Mucosa of descending colon (tissue), 3 donors: ENCODE measurements at regions not wholly inside any gene's neighbourhood (a gene's known extent, or its start where the extent isn't known, plus 50 kb on each side); places are given as distances from the start of the nearest gene placed in this dataset.

Experiments used
- ATAC-seq: fragments of 200-7000 bp; cut with Tn5 transposase; one replicate; pipeline ENCODE4 v1.9.1; 2020; ENCODE audit warnings: mild to moderate bottlenecking, moderate library complexity
- DNase-seq, 3 donors: peaks; one replicate each; pipeline ENCODE4 v3.0.0-alpha.2; 2020
- H3K36me3 ChIP-seq: fragments of 200-600 bp; one replicate; pipeline ENCODE4 v1.8.0; 2021; ENCODE audit warnings: low read depth, mild to moderate bottlenecking
- H3K4me1 ChIP-seq: fragments of 200-600 bp; one replicate; pipeline ENCODE4 v1.8.0; 2021; ENCODE audit warnings: low read depth, mild to moderate bottlenecking
- H3K4me3 ChIP-seq: fragments of 200-600 bp; one replicate; pipeline ENCODE4 v1.8.0; 2021; ENCODE audit warnings: mild to moderate bottlenecking
- H3K9me3 ChIP-seq: fragments of 200-600 bp; one replicate; pipeline ENCODE4 v1.8.0; 2021; ENCODE audit warnings: mild to moderate bottlenecking
- intact Hi-C, 2 donors: fragments of 100-400 bp; cut with DNase I in 1 of 2; cut with micrococcal nuclease in 1 of 2; formaldehyde crosslinking; loops; one replicate each; pipeline versions ENCODE4 v1.11.0 to v1.11.1; 2022; cut with DNase I, micrococcal nuclease
- TF ChIP-seq, protein P1 (sequence below): fragments of 200-600 bp; IDR thresholded peaks from one replicate; pipeline ENCODE4 v1.8.0; 2022; ENCODE audit warnings: antibody characterized with exemption, mild to moderate bottlenecking
- donor health status: DM: no; HTN: no; CAD: no; lungs with moderate emphysema.
- donor health status: DM: no; HTN: no; CAD: no.
- donor health status: DM: no; HTN: yes; CAD: no.

DNA sequence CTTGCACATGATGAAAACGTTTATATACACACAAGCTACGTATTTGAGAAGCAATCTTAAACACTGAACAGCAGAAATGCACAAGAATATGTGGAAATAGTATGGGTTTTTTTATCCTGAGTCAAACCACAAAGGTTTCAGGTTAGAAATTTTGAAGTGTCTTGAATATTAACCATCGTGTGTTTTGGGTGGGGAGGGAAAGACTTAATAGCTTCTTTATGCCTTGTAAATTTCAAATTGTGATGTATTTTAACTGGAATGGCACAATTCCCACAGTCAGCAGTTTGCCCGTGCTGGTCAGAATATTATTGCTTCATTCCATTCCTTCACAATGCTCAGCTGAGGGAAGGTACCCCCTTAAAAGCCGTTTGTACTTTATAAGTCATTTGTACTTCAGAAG, 67.4 kb upstream of the WDR1 start:
- H3K4me3 ChIP-seq: no peak overlapping the region
- H3K36me3 ChIP-seq: no peaks in the 10 kb centered on the region
- ATAC-seq (no peak), DNase-seq (no peak)
- intact Hi-C loops: no loop called here
- TF ChIP-seq, protein P1, sequence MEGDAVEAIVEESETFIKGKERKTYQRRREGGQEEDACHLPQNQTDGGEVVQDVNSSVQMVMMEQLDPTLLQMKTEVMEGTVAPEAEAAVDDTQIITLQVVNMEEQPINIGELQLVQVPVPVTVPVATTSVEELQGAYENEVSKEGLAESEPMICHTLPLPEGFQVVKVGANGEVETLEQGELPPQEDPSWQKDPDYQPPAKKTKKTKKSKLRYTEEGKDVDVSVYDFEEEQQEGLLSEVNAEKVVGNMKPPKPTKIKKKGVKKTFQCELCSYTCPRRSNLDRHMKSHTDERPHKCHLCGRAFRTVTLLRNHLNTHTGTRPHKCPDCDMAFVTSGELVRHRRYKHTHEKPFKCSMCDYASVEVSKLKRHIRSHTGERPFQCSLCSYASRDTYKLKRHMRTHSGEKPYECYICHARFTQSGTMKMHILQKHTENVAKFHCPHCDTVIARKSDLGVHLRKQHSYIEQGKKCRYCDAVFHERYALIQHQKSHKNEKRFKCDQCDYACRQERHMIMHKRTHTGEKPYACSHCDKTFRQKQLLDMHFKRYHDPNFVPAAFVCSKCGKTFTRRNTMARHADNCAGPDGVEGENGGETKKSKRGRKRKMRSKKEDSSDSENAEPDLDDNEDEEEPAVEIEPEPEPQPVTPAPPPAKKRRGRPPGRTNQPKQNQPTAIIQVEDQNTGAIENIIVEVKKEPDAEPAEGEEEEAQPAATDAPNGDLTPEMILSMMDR: no peak
- H3K9me3 ChIP-seq: no peaks in the 10 kb centered on the region
- H3K4me1 ChIP-seq: no peaks in the 10 kb centered on the region

DNA sequence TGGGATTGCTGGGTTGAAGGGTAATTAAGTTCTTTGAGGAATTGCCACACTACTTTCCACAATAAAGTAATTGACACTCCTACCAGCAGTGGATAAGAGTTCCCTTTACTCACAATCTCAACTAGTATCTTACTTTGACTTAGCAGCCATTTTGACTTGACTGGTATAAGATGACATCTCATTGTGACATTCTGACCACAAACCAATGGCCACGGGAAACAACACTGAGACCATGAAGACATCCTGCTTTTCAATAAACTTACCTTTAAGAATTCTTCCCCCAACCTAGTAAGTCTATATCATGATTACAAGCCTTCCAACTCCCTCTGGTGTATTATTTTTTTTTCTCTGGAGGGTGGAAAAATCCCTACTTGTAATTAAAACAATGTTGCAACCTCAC, 66.9 kb upstream of the WDR1 start:
- H3K36me3 ChIP-seq: no peaks in the 10 kb centered on the region
- intact Hi-C loops: no loop called here
- ATAC-seq: no peak
- no peak for DNase-seq
- no peaks in the 10 kb centered on the region for H3K9me3 ChIP-seq
- TF ChIP-seq, protein P1: no peak
- no peaks in the 10 kb centered on the region for H3K4me1 ChIP-seq
- no peak overlapping the region for H3K4me3 ChIP-seq

DNA sequence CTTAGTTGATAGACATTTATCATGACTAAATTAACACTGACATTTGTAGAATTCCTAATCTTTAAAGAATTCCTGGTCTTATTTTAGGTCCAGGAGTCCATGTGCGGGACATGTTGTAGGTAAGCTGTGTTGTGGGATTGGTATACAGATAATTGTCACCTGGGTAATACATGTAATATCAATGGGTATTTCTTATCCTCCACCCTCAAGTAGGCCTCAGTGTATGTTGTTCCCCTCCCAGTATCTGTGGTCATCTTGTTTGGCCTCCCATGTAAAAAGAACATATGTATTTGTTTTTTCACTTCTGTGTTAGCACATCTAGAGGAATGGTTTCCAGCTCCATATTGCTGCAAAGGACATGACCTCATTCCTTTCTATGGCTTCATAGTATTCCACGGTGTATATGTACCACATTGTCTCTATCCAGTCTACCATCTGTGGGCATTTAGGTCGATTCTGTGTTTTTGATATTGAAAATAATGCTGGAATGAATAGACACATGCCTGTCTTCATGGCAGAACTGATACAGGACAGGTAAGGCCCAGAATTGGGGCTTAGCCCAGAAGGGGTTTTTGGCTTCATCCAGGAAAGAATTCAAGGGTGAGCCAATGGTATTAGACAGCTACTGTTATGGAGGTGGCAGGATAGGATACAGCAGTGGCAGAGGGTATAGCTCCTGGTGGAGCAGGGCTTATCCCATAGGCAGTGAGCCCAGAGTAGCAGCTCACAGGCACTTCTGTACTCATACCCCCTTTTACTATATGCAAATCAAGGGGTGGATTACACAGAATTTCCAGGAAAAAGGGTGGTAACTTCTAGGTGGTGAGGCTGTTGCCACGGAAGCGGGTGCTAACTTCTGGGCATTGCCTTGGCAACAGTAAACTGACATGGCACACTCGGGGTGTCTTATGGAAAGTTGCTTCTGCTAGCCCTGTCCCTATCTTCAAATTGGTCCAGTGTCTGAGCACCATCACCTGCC, 66.1 kb upstream of the WDR1 start:
- Histone ChIP-seq H3K36me3 (no peaks in the 10 kb centered on the region), H3K9me3 (no peaks in the 10 kb centered on the region), H3K4me1 (no peaks in the 10 kb centered on the region), H3K4me3 (no peak overlapping the region)
- intact Hi-C loops: no loop called here
- TF ChIP-seq, protein P1: no peak
- DNase-seq: no peak
- ATAC-seq: no peak

DNA sequence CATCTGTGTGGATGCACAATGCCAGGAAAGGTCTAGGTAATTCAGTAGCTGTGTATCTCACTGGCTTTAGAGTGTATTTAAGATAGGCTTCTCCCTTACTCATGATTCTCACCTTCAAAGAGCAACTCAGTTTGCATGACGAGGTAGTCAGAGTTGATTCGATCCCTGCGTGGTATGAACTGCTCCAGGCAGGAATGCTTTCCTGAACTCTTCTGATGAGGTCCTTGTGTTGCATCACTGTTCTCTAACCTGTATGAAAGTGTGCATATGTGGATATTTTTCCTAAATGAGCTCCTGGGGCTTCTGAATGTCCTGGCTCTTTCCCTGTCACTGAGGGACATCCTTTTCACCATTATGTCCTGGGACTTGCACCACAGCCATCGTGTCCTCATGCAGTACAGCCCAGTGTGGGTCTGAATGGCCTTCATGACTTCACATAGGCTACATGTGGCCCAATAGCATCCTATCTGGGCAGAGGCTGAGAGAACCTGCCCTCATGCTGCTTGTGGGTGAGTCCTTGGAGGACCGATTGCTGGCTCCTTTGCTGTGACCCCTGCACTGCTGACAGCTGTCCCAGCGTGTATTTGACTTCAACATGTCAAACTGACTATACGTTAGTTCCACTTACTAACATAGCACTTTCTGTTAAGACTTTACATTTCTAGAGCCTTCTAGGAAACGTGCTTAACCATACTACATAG, 65.3 kb upstream of the WDR1 start:
- ATAC-seq: no peak
- TF ChIP-seq, protein P1: no peak
- intact Hi-C loops: no loop called here
- Histone ChIP-seq H3K4me1 (no peaks in the 10 kb centered on the region), H3K36me3 (no peaks in the 10 kb centered on the region), H3K4me3 (no peak overlapping the region), H3K9me3 (no peaks in the 10 kb centered on the region)
- no peak for DNase-seq

DNA sequence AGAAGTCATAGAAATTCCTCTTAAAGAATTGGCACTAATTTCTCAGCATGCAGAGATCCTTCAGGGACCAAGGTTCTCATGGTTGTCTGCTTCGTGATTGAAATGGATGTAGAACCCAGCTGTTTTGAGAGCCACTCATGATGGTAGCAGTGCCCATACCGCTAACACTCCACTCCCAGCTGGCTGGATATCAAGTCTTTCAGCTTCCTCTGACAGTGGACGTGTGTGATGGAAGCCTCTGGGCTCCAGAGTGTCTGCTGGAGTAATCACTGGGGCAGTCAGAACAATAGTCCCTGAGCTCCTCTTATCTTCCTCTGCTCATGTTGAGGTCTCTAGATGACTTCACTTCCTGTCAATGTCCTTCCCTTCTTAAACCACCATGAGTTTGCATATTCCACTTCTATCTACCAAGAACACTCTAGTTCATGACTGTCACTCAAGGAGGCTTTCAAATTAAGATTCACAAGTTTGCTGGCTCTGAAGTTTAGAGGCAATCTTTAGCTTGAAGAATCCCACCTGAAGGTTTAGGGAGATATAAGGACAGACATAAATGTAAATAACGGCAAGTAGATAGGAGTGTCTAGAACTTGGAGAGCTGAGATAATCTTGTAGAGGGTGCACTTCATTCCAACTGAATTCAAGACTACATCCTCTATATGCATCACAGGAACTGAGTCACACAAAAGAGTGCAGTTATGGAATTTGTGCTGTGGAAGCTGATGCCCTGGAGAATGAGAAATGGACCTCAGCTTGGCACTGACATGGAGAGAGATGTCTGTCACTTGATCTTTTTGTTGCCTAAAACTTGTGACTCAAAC, 64.5 kb upstream of the WDR1 start:
- peak; percentile 61 for ATAC-seq
- intact Hi-C loops: no loop called here
- Histone ChIP-seq H3K4me1 (no peaks in the 10 kb centered on the region), H3K9me3 (no peaks in the 10 kb centered on the region), H3K4me3 (no peak overlapping the region), H3K36me3 (no peaks in the 10 kb centered on the region)
- TF ChIP-seq, protein P1: no peak
- no peak for DNase-seq
